Liver (tissue), 8 donors: ENCODE measurements at regions not wholly inside any gene's neighbourhood (a gene's known extent, or its start where the extent isn't known, plus 50 kb on each side); places are given as distances from the start of the nearest gene placed in this dataset.

Experiments used
- DNase-seq: peaks from one replicate; pipeline ENCODE4 v3.0.0-alpha.2; 2017; ENCODE audit warnings: low spot score
- H3K27ac ChIP-seq, 2 donors: one replicate each; pipeline ENCODE4 v1.7.0; 2013; ENCODE audit warnings: inconsistent platforms in 2 of 2, low read length in 2 of 2, control low read depth in 1 of 2, low read depth in 1 of 2, mild to moderate bottlenecking in 1 of 2
- H3K27me3 ChIP-seq, 4 donors: one replicate each; pipeline versions ENCODE4 v1.6.1 to v1.7.0; 2013; ENCODE audit warnings: low read length in 3 of 4, inconsistent platforms in 1 of 4, mild to moderate bottlenecking in 1 of 4, moderate library complexity in 1 of 4; ENCODE audit not compliant: control insufficient read depth in 4 of 4, insufficient read depth in 4 of 4
- H3K36me3 ChIP-seq, 4 donors: one replicate each; pipeline versions ENCODE4 v1.6.1 to v1.7.0; 2013; ENCODE audit warnings: low read length in 3 of 4, mild to moderate bottlenecking in 3 of 4, low read depth in 1 of 4, moderate library complexity in 1 of 4; ENCODE audit not compliant: control insufficient read depth in 4 of 4, insufficient read depth in 3 of 4
- H3K4me1 ChIP-seq, 4 donors: one replicate each; pipeline versions ENCODE4 v1.6.1 to v1.7.0; 2013; ENCODE audit warnings: low read length in 3 of 4, mild to moderate bottlenecking in 3 of 4, moderate library complexity in 1 of 4; ENCODE audit not compliant: control insufficient read depth in 4 of 4, insufficient read depth in 4 of 4
- H3K4me3 ChIP-seq, 3 donors: one replicate each; pipeline versions ENCODE4 v1.6.1 to v1.7.0; 2013; ENCODE audit warnings: low read length in 3 of 3, control low read depth in 1 of 3, low read depth in 1 of 3, mild to moderate bottlenecking in 1 of 3
- H3K9ac ChIP-seq, 2 donors: one replicate each; pipeline ENCODE4 v1.7.0; 2013; ENCODE audit warnings: low read length in 2 of 2, mild to moderate bottlenecking in 2 of 2, moderate library complexity in 2 of 2, control low read depth in 1 of 2, low read depth in 1 of 2
- H3K9me3 ChIP-seq, 4 donors: one replicate each; pipeline versions ENCODE4 v1.6.1 to v1.7.0; 2013; ENCODE audit warnings: low read length in 3 of 4; ENCODE audit not compliant: control insufficient read depth in 4 of 4
- EGR1 ChIP-seq, 2 donors: IDR thresholded peaks; 2 replicates each; pipeline ENCODE4 v1.6.1; 2016 to 2018; ENCODE audit warnings: antibody characterized with exemption in 2 of 2, low read depth in 2 of 2
- FOXA1 ChIP-seq: IDR thresholded peaks from 2 replicates; pipeline ENCODE4 v1.6.1; 2016; ENCODE audit warnings: antibody characterized with exemption
- FOXA2 ChIP-seq: IDR thresholded peaks from 2 replicates; pipeline ENCODE4 v1.6.1; 2016; ENCODE audit warnings: antibody characterized with exemption
- GABPA ChIP-seq, 2 donors: IDR thresholded peaks in 1 of 2; conservative IDR thresholded peaks in 1 of 2; 2 replicates each; pipeline ENCODE4 v1.6.1; 2016; ENCODE audit warnings: antibody characterized with exemption in 2 of 2, mild to moderate bottlenecking in 1 of 2, moderate library complexity in 1 of 2
- HNF4A ChIP-seq, 2 donors: conservative IDR thresholded peaks; 2 replicates each; pipeline ENCODE4 v1.6.1; 2016; ENCODE audit warnings: antibody characterized with exemption in 2 of 2, mild to moderate bottlenecking in 2 of 2
- HNF4G ChIP-seq: IDR thresholded peaks from 2 replicates; pipeline ENCODE4 v1.6.1; 2016; ENCODE audit warnings: antibody characterized with exemption
- JUND ChIP-seq, 2 donors: IDR thresholded peaks; 2 replicates each; pipeline ENCODE4 v1.6.1; 2016; ENCODE audit warnings: antibody characterized with exemption in 2 of 2
- MAX ChIP-seq: IDR thresholded peaks from 2 replicates; pipeline ENCODE4 v1.6.1; 2016; ENCODE audit warnings: antibody characterized with exemption
- NR2F2 ChIP-seq: IDR thresholded peaks from 2 replicates; pipeline ENCODE4 v1.6.1; 2016; ENCODE audit warnings: antibody characterized with exemption
- RAD21 ChIP-seq, 2 donors: IDR thresholded peaks; 2 replicates each; pipeline ENCODE4 v1.6.1; 2016; ENCODE audit warnings: antibody characterized with exemption in 2 of 2, mild to moderate bottlenecking in 2 of 2
- REST ChIP-seq: IDR thresholded peaks from 2 replicates; pipeline ENCODE4 v1.6.1; 2016; ENCODE audit warnings: antibody characterized with exemption, mild to moderate bottlenecking
- RXRA ChIP-seq, 2 donors: IDR thresholded peaks; 2 replicates each; pipeline ENCODE4 v1.6.1; 2017 to 2018; ENCODE audit warnings: antibody characterized with exemption in 2 of 2, mild to moderate bottlenecking in 1 of 2
- SP1 ChIP-seq: IDR thresholded peaks from 2 replicates; pipeline ENCODE4 v1.6.1; 2018; ENCODE audit warnings: antibody characterized with exemption, mild to moderate bottlenecking
- TAF1 ChIP-seq: conservative IDR thresholded peaks from 2 replicates; pipeline ENCODE4 v1.6.1; 2016; ENCODE audit warnings: antibody characterized with exemption, mild to moderate bottlenecking
- YY1 ChIP-seq: IDR thresholded peaks from 2 replicates; pipeline ENCODE4 v1.6.1; 2016; ENCODE audit warnings: antibody characterized with exemption, mild to moderate bottlenecking
- WGBS: extraction: QIAGEN DNeasy Blood & Tissue Kit; methylation state at CpG from one replicate; pipeline ENCODE4 v1.1.7; 2013; 5-methylcytosine and 5-hydroxymethylcytosine counted together
- TF ChIP-seq, protein P1 (sequence below): IDR thresholded peaks from 2 replicates; pipeline ENCODE4 v1.6.1; 2016; ENCODE audit warnings: antibody characterized with exemption
- TF ChIP-seq, protein P2 (sequence below): fragments of 150-350 bp; IDR thresholded peaks from 2 replicates; pipeline ENCODE4 v1.5.1; 2017; ENCODE audit warnings: improper control_type of control experiment, low read depth, low read length; ENCODE audit not compliant: missing input control
- TF ChIP-seq, protein P3 (sequence below): IDR thresholded peaks from 2 replicates; pipeline ENCODE4 v1.6.1; 2016; ENCODE audit warnings: antibody characterized with exemption
- donor health status: healthy.
- donor health status: healthy.
- donor health status: healthy.
- donor health status: healthy.
- donor health status: healthy.

- no peaks in the 10 kb centered on the region for H3K27me3 ChIP-seq
- TF ChIP-seq HNF4A (conservative IDR thresholded peaks at IDR 0.05) (no peak), NR2F2 (no peak), YY1 (no peak), FOXA2 (no peak), RAD21 (IDR thresholded peaks at IDR 0.05) (no peak), EGR1 (IDR thresholded peaks at IDR 0.05; ENCODE audit: low read depth in 2 of 2) (no peak), TAF1 (no peak), FOXA1 (no peak), JUND (IDR thresholded peaks at IDR 0.05) (no peak), GABPA (IDR thresholded peaks at IDR 0.05 in 1 of 2, conservative IDR thresholded peaks at IDR 0.05 in 1 of 2) (no peak)
- TF ChIP-seq, protein P1, sequence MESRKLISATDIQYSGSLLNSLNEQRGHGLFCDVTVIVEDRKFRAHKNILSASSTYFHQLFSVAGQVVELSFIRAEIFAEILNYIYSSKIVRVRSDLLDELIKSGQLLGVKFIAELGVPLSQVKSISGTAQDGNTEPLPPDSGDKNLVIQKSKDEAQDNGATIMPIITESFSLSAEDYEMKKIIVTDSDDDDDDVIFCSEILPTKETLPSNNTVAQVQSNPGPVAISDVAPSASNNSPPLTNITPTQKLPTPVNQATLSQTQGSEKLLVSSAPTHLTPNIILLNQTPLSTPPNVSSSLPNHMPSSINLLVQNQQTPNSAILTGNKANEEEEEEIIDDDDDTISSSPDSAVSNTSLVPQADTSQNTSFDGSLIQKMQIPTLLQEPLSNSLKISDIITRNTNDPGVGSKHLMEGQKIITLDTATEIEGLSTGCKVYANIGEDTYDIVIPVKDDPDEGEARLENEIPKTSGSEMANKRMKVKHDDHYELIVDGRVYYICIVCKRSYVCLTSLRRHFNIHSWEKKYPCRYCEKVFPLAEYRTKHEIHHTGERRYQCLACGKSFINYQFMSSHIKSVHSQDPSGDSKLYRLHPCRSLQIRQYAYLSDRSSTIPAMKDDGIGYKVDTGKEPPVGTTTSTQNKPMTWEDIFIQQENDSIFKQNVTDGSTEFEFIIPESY = no peak
- TF ChIP-seq, protein P2, sequence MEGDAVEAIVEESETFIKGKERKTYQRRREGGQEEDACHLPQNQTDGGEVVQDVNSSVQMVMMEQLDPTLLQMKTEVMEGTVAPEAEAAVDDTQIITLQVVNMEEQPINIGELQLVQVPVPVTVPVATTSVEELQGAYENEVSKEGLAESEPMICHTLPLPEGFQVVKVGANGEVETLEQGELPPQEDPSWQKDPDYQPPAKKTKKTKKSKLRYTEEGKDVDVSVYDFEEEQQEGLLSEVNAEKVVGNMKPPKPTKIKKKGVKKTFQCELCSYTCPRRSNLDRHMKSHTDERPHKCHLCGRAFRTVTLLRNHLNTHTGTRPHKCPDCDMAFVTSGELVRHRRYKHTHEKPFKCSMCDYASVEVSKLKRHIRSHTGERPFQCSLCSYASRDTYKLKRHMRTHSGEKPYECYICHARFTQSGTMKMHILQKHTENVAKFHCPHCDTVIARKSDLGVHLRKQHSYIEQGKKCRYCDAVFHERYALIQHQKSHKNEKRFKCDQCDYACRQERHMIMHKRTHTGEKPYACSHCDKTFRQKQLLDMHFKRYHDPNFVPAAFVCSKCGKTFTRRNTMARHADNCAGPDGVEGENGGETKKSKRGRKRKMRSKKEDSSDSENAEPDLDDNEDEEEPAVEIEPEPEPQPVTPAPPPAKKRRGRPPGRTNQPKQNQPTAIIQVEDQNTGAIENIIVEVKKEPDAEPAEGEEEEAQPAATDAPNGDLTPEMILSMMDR = no peak
- TF ChIP-seq, protein P3, sequence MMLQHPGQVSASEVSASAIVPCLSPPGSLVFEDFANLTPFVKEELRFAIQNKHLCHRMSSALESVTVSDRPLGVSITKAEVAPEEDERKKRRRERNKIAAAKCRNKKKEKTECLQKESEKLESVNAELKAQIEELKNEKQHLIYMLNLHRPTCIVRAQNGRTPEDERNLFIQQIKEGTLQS = no peak
- no peaks in the 10 kb centered on the region for H3K36me3 ChIP-seq
- H3K4me3 ChIP-seq = no peak overlapping the region
- H3K9me3 ChIP-seq = no peaks in the 10 kb centered on the region
- H3K4me1 ChIP-seq = no peaks in the 10 kb centered on the region
- WGBS = 92% methylated on average over 2 of the region's 2 CpGs
- H3K27ac ChIP-seq = no peak overlapping the region
- H3K9ac ChIP-seq = no peak overlapping the region
- no peak for DNase-seq
Measured at GRCh38 chr14:97329701-97330100, 532.5 kb downstream of the VRK1 start.

DNA sequence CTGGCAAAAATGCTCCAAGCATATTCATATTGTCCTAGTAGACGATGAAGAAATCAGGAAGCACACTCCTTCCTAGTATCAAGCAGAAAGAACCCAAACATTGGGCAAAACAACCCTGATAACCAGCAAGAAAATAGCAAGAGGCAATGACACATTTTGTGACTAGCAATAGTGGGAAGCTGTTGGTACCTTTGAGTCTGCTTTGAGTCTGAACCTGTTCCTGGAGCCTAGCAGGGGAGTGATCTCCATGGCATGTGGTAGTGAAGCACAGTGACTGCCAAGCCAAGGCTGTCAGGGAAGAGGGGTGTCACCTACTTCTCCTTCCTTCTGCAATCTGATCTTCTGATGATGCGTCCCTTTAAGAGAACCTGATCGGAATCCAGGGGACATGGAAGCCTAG lies 533.9 kb downstream of the VRK1 start:
- TF ChIP-seq RAD21 (IDR thresholded peaks at IDR 0.05) (no peak), REST (no peak), SP1 (no peak), FOXA2 (no peak), HNF4A (conservative IDR thresholded peaks at IDR 0.05) (no peak), HNF4G (no peak), TAF1 (no peak), RXRA (IDR thresholded peaks at IDR 0.05) (no peak), GABPA (IDR thresholded peaks at IDR 0.05 in 1 of 2, conservative IDR thresholded peaks at IDR 0.05 in 1 of 2) (no peak), MAX (no peak), FOXA1 (no peak)
- TF ChIP-seq, protein P3 = no peak
- TF ChIP-seq, protein P2 = no peak
- TF ChIP-seq, protein P1 = no peak
- H3K4me1 ChIP-seq = no peaks in the 10 kb centered on the region
- no peaks in the 10 kb centered on the region for H3K9me3 ChIP-seq
- no peaks in the 10 kb centered on the region for H3K27me3 ChIP-seq
- no peak overlapping the region for H3K4me3 ChIP-seq
- WGBS = 76% methylated on average over 3 of the region's 3 CpGs
- DNase-seq = no peak
- H3K9ac ChIP-seq = no peak overlapping the region
- no peak overlapping the region for H3K27ac ChIP-seq
- no peaks in the 10 kb centered on the region for H3K36me3 ChIP-seq
